ENCODE measurements at regions not wholly inside any gene's neighbourhood (a gene's known extent, or its start where the extent isn't known, plus 50 kb on each side); places are given as distances from the start of the nearest gene placed in this dataset.
A peak's percentile ranks its signal among the peaks of the same experiment; 100 is the strongest.
"Not testable (repeated sequence)": the region's sequence is repeated elsewhere in the genome, so short reads cannot be mapped to it uniquely, and the experiment has no call there.

GRCh38 chr20:57110121-57111027 is 156.1 kb downstream of the BMP7 start:
- not testable (repeated sequence) for DNase-seq

GRCh38 chr20:57111028-57111373 is 155.4 kb downstream of the BMP7 start:
- DNase-seq = no peak

GRCh38 chr20:57112448-57112847 is 154.0 kb downstream of the BMP7 start:
- DNase-seq = no peak

- DNase-seq = peak; percentile 31
Observed at GRCh38 chr20:57114290-57115005, 152.0 kb downstream of the BMP7 start.

- DNase-seq = peak; percentile 15
Observed at GRCh38 chr20:57117296-57117695, 149.1 kb downstream of the BMP7 start.

GRCh38 chr20:57118107-57118769 is 148.2 kb downstream of the BMP7 start:
- DNase-seq = peak; percentile 13

Measured in NCI-H69 (cell line).